IMR-90 (cell line): ENCODE measurements at regions not wholly inside any gene's neighbourhood (a gene's known extent, or its start where the extent isn't known, plus 50 kb on each side); places are given as distances from the start of the nearest gene placed in this dataset.

ENCODE experiments used
- MXI1 ChIP-seq: IDR thresholded peaks from 2 replicates; pipeline ENCODE4 v1.6.1; 2012; ENCODE audit warnings: low read depth, mild to moderate bottlenecking, low read length, moderate library complexity, borderline replicate concordance
- POLR2A ChIP-seq: IDR thresholded peaks from 2 replicates; pipeline ENCODE4 v1.6.1; 2012; ENCODE audit warnings: mild to moderate bottlenecking, low read depth, low read length
- RAD21 ChIP-seq: IDR thresholded peaks from 2 replicates; pipeline ENCODE4 v1.6.1; 2012; ENCODE audit warnings: low read length, improper control_type of control experiment
- RFX5 ChIP-seq: IDR thresholded peaks from 2 replicates; pipeline ENCODE4 v1.8.0; 2012; ENCODE audit warnings: low read depth, mild to moderate bottlenecking, low read length, moderate library complexity
- SMC3 ChIP-seq: fragments of 150-350 bp; IDR thresholded peaks from 2 replicates; pipeline ENCODE4 v1.6.1; 2016; ENCODE audit warnings: low read depth, mild to moderate bottlenecking, antibody characterized with exemption, low read length, moderate library complexity
- TF ChIP-seq, protein P1 (sequence below): conservative IDR thresholded peaks from 2 replicates; pipeline ENCODE4 v1.5.1; 2012; ENCODE audit warnings: mild to moderate bottlenecking, low read depth, low read length, improper control_type of control experiment
- TF ChIP-seq, protein P2 (sequence below): fragments of 150-350 bp; IDR thresholded peaks from 2 replicates; pipeline ENCODE4 v1.6.1; 2016; ENCODE audit warnings: low read depth, mild to moderate bottlenecking, low read length, moderate library complexity, borderline replicate concordance

DNA sequence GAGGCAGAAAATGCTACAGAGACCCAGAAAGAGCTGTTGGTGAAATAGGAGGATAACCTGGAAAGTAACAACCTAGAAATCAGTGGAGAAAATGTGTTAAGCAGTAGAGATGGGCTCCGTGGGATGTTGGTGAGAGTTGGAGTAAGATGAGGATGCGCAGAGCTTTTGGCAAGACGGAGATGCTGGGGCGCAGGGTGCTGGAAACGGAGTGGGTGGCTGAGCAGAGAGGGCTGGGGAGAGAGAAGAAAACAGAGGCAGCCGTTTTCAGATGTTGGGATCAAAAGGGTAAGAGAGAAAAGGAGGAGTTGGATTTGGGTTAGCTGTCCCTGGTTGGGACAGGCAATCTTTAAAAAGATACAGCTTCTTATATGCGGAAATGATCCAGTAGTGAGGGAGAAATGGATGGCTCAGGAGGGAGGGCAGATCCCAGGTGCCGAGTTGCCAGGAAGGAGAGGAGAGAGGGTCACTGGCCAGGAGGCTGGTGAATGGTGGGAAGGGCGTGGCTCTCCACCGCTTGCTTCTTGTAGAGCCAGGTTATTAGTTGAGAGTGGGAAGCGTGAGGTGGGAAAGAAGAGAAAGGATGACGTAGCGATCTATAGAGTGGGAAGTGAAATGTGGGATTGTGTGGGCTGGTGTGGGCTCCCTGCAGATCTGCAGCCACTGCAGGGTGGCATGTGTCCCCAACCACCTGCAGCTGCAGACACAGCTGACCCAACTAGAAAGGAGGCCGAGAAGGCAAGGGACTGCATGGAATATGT is 182.2 kb upstream of the SVIL start:
- TF ChIP-seq RFX5, result no peak
- TF ChIP-seq, protein P1, sequence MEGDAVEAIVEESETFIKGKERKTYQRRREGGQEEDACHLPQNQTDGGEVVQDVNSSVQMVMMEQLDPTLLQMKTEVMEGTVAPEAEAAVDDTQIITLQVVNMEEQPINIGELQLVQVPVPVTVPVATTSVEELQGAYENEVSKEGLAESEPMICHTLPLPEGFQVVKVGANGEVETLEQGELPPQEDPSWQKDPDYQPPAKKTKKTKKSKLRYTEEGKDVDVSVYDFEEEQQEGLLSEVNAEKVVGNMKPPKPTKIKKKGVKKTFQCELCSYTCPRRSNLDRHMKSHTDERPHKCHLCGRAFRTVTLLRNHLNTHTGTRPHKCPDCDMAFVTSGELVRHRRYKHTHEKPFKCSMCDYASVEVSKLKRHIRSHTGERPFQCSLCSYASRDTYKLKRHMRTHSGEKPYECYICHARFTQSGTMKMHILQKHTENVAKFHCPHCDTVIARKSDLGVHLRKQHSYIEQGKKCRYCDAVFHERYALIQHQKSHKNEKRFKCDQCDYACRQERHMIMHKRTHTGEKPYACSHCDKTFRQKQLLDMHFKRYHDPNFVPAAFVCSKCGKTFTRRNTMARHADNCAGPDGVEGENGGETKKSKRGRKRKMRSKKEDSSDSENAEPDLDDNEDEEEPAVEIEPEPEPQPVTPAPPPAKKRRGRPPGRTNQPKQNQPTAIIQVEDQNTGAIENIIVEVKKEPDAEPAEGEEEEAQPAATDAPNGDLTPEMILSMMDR, result no peak
- no peak for TF ChIP-seq MXI1
- no peak for TF ChIP-seq RAD21
- no peak for TF ChIP-seq POLR2A
- TF ChIP-seq SMC3, result no peak
- TF ChIP-seq, protein P2, sequence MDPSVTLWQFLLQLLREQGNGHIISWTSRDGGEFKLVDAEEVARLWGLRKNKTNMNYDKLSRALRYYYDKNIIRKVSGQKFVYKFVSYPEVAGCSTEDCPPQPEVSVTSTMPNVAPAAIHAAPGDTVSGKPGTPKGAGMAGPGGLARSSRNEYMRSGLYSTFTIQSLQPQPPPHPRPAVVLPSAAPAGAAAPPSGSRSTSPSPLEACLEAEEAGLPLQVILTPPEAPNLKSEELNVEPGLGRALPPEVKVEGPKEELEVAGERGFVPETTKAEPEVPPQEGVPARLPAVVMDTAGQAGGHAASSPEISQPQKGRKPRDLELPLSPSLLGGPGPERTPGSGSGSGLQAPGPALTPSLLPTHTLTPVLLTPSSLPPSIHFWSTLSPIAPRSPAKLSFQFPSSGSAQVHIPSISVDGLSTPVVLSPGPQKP, result no peak
